HCT116 (cell line): ENCODE measurements at regions not wholly inside any gene's neighbourhood (a gene's known extent, or its start where the extent isn't known, plus 50 kb on each side); places are given as distances from the start of the nearest gene placed in this dataset.

Experiments used
- SIN3A ChIP-seq: IDR thresholded peaks from 2 replicates; pipeline ENCODE4 v1.6.1; 2012; ENCODE audit warnings: low read depth
- YY1 ChIP-seq: IDR thresholded peaks from 2 replicates; pipeline ENCODE4 v1.6.1; 2011; ENCODE audit warnings: low read length, low read depth, moderate library complexity, mild to moderate bottlenecking; ENCODE audit not compliant: insufficient replicate concordance; ENCODE audit errors: extremely low read depth

- no peak for TF ChIP-seq SIN3A
- TF ChIP-seq YY1 = no peak
These were observed 200.5 kb upstream of the GULP1 start for GRCh38 chr2:188091220-188091619.
